ENCODE measurements at regions not wholly inside any gene's neighbourhood (a gene's known extent, or its start where the extent isn't known, plus 50 kb on each side); places are given as distances from the start of the nearest gene placed in this dataset.

- no peak for TF ChIP-seq RAD21 (IDR thresholded peaks at IDR 0.05; ENCODE audit: low read length)
- TF ChIP-seq USF2 (IDR thresholded peaks at IDR 0.05; ENCODE audit: borderline replicate concordance, low read depth, low read length), result no peak
Measured at GRCh38 chr9:7613931-7614330, 185.6 kb downstream of the DMAC1 start.

Measured in SK-N-SH (cell line).